ENCODE measurements at regions not wholly inside any gene's neighbourhood (a gene's known extent, or its start where the extent isn't known, plus 50 kb on each side); places are given as distances from the start of the nearest gene placed in this dataset.

GRCh38 chr13:40306817-40307216 lies 359.6 kb downstream of the FOXO1 start:
- no peak overlapping the region for H3K27ac ChIP-seq
- TF ChIP-seq CTCF (conservative IDR thresholded peaks at IDR 0.05) (no peak), ZFX (IDR thresholded peaks at IDR 0.05) (no peak)

- no peak overlapping the region for H3K27ac ChIP-seq
- TF ChIP-seq CTCF (conservative IDR thresholded peaks at IDR 0.05) = no peak
- TF ChIP-seq ZFX (IDR thresholded peaks at IDR 0.05) = no peak
These were observed 356.6 kb downstream of the FOXO1 start for GRCh38 chr13:40309881-40310280.

- no peak overlapping the region for H3K27ac ChIP-seq
- no peak for TF ChIP-seq CTCF (conservative IDR thresholded peaks at IDR 0.05)
- no peak for TF ChIP-seq ZFX (IDR thresholded peaks at IDR 0.05)
These were observed 354.9 kb downstream of the FOXO1 start for GRCh38 chr13:40311356-40312101.

- H3K27ac ChIP-seq = no peak overlapping the region
- TF ChIP-seq CTCF (conservative IDR thresholded peaks at IDR 0.05) (no peak), ZFX (IDR thresholded peaks at IDR 0.05) (no peak)
These were observed 352.9 kb downstream of the FOXO1 start for GRCh38 chr13:40313269-40314200.

- no peak overlapping the region for H3K27ac ChIP-seq
- TF ChIP-seq ZFX (IDR thresholded peaks at IDR 0.05) (no peak), CTCF (conservative IDR thresholded peaks at IDR 0.05) (no peak)
These were observed 350.9 kb downstream of the FOXO1 start for GRCh38 chr13:40315416-40316064.

GRCh38 chr13:40316301-40316700 lies 350.1 kb downstream of the FOXO1 start:
- H3K27ac ChIP-seq = no peak overlapping the region
- no peak for TF ChIP-seq ZFX (IDR thresholded peaks at IDR 0.05)

GRCh38 chr13:40317980-40318327 lies 348.5 kb downstream of the FOXO1 start:
- TF ChIP-seq CTCF (conservative IDR thresholded peaks at IDR 0.05) (no peak), ZFX (IDR thresholded peaks at IDR 0.05) (no peak)
- H3K27ac ChIP-seq = no peak overlapping the region

Measured in C4-2B (cell line).